ENCODE measurements at regions not wholly inside any gene's neighbourhood (a gene's known extent, or its start where the extent isn't known, plus 50 kb on each side); places are given as distances from the start of the nearest gene placed in this dataset.

- Histone ChIP-seq H3K4me1 (ENCODE audit: control insufficient read depth in 1 of 2, insufficient read depth in 2 of 2, low read length in 2 of 2) (no peaks in the 10 kb centered on the region), H3K4me2 (replicated peaks; ENCODE audit: extremely low read depth, low read length, poor library complexity, severe bottlenecking) (no peak overlapping the region), H3K79me2 (ENCODE audit: insufficient read depth, low read length) (no peaks in the 10 kb centered on the region), H4K20me1 (ENCODE audit: insufficient read depth, low read length) (no peaks in the 10 kb centered on the region), H3K4me3 (replicated peaks in 1 of 3; ENCODE audit: low read depth in 2 of 3, low read length in 3 of 3) (no peak overlapping the region), H2AFZ (ENCODE audit: insufficient read depth, low read depth, low read length, poor library complexity, severe bottlenecking) (no peak overlapping the region), H3K27me3 (ENCODE audit: control insufficient read depth in 2 of 2, insufficient read depth in 2 of 2, low read length in 2 of 2) (no peaks in the 10 kb centered on the region), H3K36me3 (replicated peaks in 1 of 2; ENCODE audit: control insufficient read depth in 1 of 2, insufficient read depth in 2 of 2, low read length in 2 of 2) (no peaks in the 10 kb centered on the region), H3K27ac (ENCODE audit: low read depth in 1 of 2, low read length in 2 of 2) (no peak overlapping the region), H3K9ac (ENCODE audit: insufficient read depth, low read length, poor library complexity, severe bottlenecking) (no peak overlapping the region), H3K9me3 (replicated peaks in 1 of 2; ENCODE audit: control insufficient read depth in 1 of 2, insufficient read depth in 1 of 2, low read length in 2 of 2) (peaks cover 0 to 3% of the 10 kb centered on the region in 2 donors)
- DNase-seq = no peak
- Mint-ChIP-seq H3K4me1 (no peaks in the 10 kb centered on the region), H3K4me3 (no peak overlapping the region), H3K27me3 (ENCODE audit: low read depth in 3 of 3) (peaks cover 0 to 3% (median 1%) of the 10 kb centered on the region in 3 donors), H3K36me3 (no peaks in the 10 kb centered on the region), H3K27ac (no peak overlapping the region), H3K9me3 (peaks cover 0 to 9% (median 0%) of the 10 kb centered on the region in 7 donors)
- intact Hi-C loops (cut with micrococcal nuclease) = no loop called here
- no peak for TF ChIP-seq CTCF (IDR thresholded peaks at IDR 0.05)
- 100% methylated on average over 1 of the region's 4 CpGs for WGBS (ENCODE audit: insufficient coverage)
These were observed 196.7 kb downstream of the MOXD1 start for GRCh38 chr6:132204591-132204990.

- no peak overlapping the region for H3K4me2 ChIP-seq (replicated peaks; ENCODE audit: extremely low read depth, low read length, poor library complexity, severe bottlenecking)
- Mint-ChIP-seq H3K9me3 (peaks cover 0 to 4% (median 0%) of the 10 kb centered on the region in 7 donors), H3K4me1 (no peaks in the 10 kb centered on the region), H3K27me3 (ENCODE audit: low read depth in 3 of 3) (peaks cover 0 to 2% (median 0%) of the 10 kb centered on the region in 3 donors), H3K27ac (no peak overlapping the region), H3K36me3 (no peaks in the 10 kb centered on the region), H3K4me3 (no peak overlapping the region)
- TF ChIP-seq CTCF (IDR thresholded peaks at IDR 0.05) = no peak
- no peaks in the 10 kb centered on the region for H3K36me3 ChIP-seq (replicated peaks in 1 of 2; ENCODE audit: control insufficient read depth in 1 of 2, insufficient read depth in 2 of 2, low read length in 2 of 2)
- no peaks in the 10 kb centered on the region for H3K4me1 ChIP-seq (ENCODE audit: control insufficient read depth in 1 of 2, insufficient read depth in 2 of 2, low read length in 2 of 2)
- no peak overlapping the region for H3K27ac ChIP-seq (ENCODE audit: low read depth in 1 of 2, low read length in 2 of 2)
- intact Hi-C loops (cut with micrococcal nuclease) = no loop called here
- H3K9me3 ChIP-seq (replicated peaks in 1 of 2; ENCODE audit: control insufficient read depth in 1 of 2, insufficient read depth in 1 of 2, low read length in 2 of 2) = no peaks in the 10 kb centered on the region
- no peak for DNase-seq
- H3K27me3 ChIP-seq (ENCODE audit: control insufficient read depth in 2 of 2, insufficient read depth in 2 of 2, low read length in 2 of 2) = no peaks in the 10 kb centered on the region
- H3K9ac ChIP-seq (ENCODE audit: insufficient read depth, low read length, poor library complexity, severe bottlenecking) = no peak overlapping the region
- no peak overlapping the region for H2AFZ ChIP-seq (ENCODE audit: insufficient read depth, low read depth, low read length, poor library complexity, severe bottlenecking)
- no peaks in the 10 kb centered on the region for H3K79me2 ChIP-seq (ENCODE audit: insufficient read depth, low read length)
- 100% methylated on average over 1 of the region's 4 CpGs for WGBS (ENCODE audit: insufficient coverage)
- H4K20me1 ChIP-seq (ENCODE audit: insufficient read depth, low read length) = no peaks in the 10 kb centered on the region
- no peak overlapping the region for H3K4me3 ChIP-seq (replicated peaks in 1 of 3; ENCODE audit: low read depth in 2 of 3, low read length in 3 of 3)
These were observed 198.7 kb downstream of the MOXD1 start for GRCh38 chr6:132202574-132202973.

All from CD14-positive monocyte (primary cell).